NB4 (cell line): ENCODE measurements at regions not wholly inside any gene's neighbourhood (a gene's known extent, or its start where the extent isn't known, plus 50 kb on each side); places are given as distances from the start of the nearest gene placed in this dataset.
A peak's percentile ranks its signal among the peaks of the same experiment; 100 is the strongest.

ENCODE experiments used
- DNase-seq: peaks from one replicate; pipeline ENCODE4 v3.0.0; 2010; ENCODE audit warnings: low read depth
- H3K4me3 ChIP-seq: one replicate; pipeline ENCODE4 v1.5.1; 2011; ENCODE audit warnings: mild to moderate bottlenecking, low read depth, low read length, moderate library complexity
- MYC ChIP-seq: IDR thresholded peaks from 2 replicates; pipeline ENCODE4 v1.6.1; 2011; ENCODE audit warnings: low read depth, low read length
- POLR2A ChIP-seq: IDR thresholded peaks from 2 replicates; pipeline ENCODE4 v1.6.1; 2011; ENCODE audit warnings: mild to moderate bottlenecking; ENCODE audit not compliant: insufficient read length; ENCODE audit errors: extremely low read depth
- TF ChIP-seq, protein P1 (sequence below): IDR thresholded peaks from one replicate; pipeline ENCODE4 v1.5.1; 2012; ENCODE audit warnings: low read depth, low read length
- TF ChIP-seq, protein P2 (sequence below): IDR thresholded peaks from 2 replicates; pipeline ENCODE4 v1.6.1; 2011; ENCODE audit warnings: low read depth, low read length

DNA sequence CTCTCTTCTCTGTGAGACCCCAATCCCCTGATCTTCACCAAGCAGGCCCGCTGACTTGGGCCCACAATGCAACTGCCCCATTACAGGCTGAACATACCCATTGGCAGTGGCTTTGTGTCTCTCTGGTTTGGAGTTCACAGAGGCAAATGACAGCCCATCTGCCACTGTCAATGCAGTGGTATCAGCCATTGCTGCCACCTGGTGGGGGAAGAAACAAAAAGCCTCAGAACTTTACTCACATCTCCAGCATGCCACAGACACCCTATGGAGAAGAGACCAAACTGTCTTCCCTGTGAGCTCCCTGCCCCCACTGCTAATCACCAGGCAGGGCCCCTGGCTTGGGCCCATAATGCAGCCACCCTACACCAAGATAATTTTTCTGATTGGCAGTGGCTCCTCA is 729.3 kb upstream of the ACTRT1 start:
- DNase-seq, result peak; percentile 33
- no peak overlapping the region for H3K4me3 ChIP-seq

DNA sequence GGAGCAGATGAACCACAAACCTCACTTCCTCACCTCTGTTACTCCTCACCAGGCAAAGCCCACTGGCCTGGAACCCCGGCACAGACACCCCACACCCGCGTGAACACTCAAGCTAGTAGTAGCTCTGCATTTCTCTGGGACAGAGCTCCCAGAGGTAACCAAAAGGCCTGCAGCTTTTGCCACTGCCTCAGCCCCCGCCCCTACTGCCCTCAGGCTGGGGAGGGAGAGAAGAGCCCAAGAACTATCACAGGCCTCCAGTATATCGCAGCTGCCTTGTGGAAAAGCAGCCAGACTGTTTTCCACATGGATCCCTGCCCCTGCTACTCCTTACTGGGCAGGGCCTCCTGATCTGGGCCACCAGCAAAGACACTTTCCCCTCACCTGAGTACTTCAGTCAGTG is 728.7 kb upstream of the ACTRT1 start:
- no peak overlapping the region for H3K4me3 ChIP-seq
- TF ChIP-seq POLR2A (no peak), MYC (no peak)
- TF ChIP-seq, protein P1, sequence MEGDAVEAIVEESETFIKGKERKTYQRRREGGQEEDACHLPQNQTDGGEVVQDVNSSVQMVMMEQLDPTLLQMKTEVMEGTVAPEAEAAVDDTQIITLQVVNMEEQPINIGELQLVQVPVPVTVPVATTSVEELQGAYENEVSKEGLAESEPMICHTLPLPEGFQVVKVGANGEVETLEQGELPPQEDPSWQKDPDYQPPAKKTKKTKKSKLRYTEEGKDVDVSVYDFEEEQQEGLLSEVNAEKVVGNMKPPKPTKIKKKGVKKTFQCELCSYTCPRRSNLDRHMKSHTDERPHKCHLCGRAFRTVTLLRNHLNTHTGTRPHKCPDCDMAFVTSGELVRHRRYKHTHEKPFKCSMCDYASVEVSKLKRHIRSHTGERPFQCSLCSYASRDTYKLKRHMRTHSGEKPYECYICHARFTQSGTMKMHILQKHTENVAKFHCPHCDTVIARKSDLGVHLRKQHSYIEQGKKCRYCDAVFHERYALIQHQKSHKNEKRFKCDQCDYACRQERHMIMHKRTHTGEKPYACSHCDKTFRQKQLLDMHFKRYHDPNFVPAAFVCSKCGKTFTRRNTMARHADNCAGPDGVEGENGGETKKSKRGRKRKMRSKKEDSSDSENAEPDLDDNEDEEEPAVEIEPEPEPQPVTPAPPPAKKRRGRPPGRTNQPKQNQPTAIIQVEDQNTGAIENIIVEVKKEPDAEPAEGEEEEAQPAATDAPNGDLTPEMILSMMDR, result no peak
- TF ChIP-seq, protein P2, sequence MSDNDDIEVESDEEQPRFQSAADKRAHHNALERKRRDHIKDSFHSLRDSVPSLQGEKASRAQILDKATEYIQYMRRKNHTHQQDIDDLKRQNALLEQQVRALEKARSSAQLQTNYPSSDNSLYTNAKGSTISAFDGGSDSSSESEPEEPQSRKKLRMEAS, result no peak
- DNase-seq, result no peak

More for the DNA sequence above, 729.3 kb upstream of the ACTRT1 start:
- TF ChIP-seq, protein P2, result no peak
- TF ChIP-seq POLR2A, result no peak
- no peak for TF ChIP-seq MYC
- TF ChIP-seq, protein P1, result peak; percentile 30

DNA sequence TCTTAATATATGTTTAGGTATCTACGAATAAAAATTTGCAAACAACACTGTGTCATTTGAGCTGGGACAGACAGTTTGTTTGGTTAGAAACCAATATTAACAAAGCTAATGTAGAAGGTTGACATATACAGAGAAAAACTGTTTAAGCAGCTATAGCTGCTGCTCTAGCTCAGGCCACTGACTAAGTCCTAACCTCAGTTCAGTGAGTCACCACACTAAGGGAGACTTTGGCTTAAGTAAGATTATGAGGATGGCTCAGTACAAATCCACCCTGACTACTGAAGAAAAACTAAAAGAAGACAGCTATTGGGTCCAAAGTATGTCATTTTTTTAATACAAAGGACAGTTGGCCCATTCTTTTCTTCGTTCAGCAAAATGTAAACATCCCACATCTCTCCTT is 717.3 kb upstream of the ACTRT1 start:
- DNase-seq, result no peak
- no peak overlapping the region for H3K4me3 ChIP-seq
- TF ChIP-seq MYC (no peak), POLR2A (no peak)
- TF ChIP-seq, protein P2, result no peak
- TF ChIP-seq, protein P1, result no peak

DNA sequence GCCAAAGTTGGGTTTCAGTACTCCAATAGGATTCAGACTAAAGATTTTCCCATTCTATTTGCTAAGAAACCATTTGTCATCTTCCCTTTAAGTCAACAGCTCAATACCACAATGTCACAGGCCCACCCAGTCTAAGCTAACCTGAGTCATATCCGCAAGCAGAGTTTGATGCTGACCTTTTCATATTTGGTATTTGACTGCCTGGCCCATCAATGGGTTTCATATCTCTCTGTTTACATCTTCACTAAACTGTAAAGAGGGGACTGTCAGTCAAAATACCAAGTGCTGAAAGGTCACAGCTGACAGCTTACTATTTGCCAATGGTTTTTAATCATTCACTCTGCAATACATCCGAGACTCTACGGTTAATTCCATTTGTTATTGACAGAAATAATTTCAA is 707.5 kb upstream of the ACTRT1 start:
- H3K4me3 ChIP-seq, result no peak overlapping the region
- no peak for DNase-seq
- TF ChIP-seq, protein P1, result no peak
- TF ChIP-seq, protein P2, result no peak
- no peak for TF ChIP-seq POLR2A
- no peak for TF ChIP-seq MYC

DNA sequence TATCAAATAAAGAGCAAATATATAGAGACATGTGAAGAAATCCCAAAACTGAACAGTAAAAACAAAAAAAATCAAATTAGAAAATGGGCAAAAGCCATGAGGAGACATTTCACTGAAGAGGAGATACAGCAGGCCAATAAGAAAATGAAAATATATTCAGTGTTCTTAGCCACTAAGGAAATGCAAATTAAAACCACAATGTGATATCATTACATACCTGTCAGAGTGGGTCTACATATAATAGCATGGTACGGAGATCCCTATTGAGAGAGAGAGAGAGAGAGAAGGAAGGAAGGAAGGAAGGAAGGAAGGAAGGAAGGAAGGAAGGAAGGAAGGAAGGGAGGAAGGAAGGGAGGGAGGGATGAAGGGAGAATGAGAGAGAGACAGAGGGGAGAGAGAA is 707.0 kb upstream of the ACTRT1 start:
- TF ChIP-seq MYC, result no peak
- no peak for DNase-seq
- H3K4me3 ChIP-seq, result no peak overlapping the region

DNA sequence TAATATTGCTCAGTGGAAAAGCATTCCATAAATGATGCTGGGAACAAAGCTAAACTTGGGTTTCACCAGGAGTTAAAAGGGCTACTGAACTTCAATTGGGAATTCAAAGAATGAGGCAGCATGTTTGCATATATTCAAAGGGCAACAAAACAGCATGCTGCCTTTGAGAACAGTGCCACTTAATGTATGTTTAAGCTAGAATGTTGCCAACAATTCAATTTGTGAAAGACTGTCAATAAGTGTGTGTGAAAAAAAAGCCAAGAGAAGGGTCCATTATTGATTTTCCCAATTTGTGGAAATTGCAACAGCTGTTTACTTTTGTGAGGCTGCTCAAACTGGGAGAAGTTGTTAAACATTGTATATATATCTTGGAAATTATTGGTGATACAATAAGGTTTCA is 701.9 kb upstream of the ACTRT1 start:
- no peak overlapping the region for H3K4me3 ChIP-seq
- DNase-seq, result no peak
- no peak for TF ChIP-seq POLR2A
- TF ChIP-seq MYC, result no peak
- TF ChIP-seq, protein P2, result no peak
- TF ChIP-seq, protein P1, result no peak
